Karpas-422 (cell line): ENCODE measurements at regions not wholly inside any gene's neighbourhood (a gene's known extent, or its start where the extent isn't known, plus 50 kb on each side); places are given as distances from the start of the nearest gene placed in this dataset.

Source experiments
- DNase-seq: peaks from one replicate; pipeline ENCODE4 v3.0.0-alpha.2; 2015
- H2AFZ ChIP-seq: fragments of 200-600 bp; sonication (generic); 2 replicates; pipeline ENCODE4 v1.6.1; 2014; ENCODE audit warnings: antibody characterized with exemption, low read length, mixed read lengths
- H3K27ac ChIP-seq: fragments of 200-600 bp; sonication (generic); 2 replicates; pipeline ENCODE4 v1.5.1; 2014; ENCODE audit warnings: mild to moderate bottlenecking, low read length, moderate library complexity
- H3K27me3 ChIP-seq: fragments of 200-600 bp; sonication (generic); 2 replicates; pipeline ENCODE4 v1.6.1; 2014; ENCODE audit warnings: low read length, mixed read lengths
- H3K36me3 ChIP-seq: fragments of 200-600 bp; sonication (generic); 2 replicates; pipeline ENCODE4 v1.6.1; 2014; ENCODE audit warnings: low read length, mixed read lengths; ENCODE audit not compliant: insufficient read depth
- H3K4me1 ChIP-seq: fragments of 200-600 bp; sonication (generic); 2 replicates; pipeline ENCODE4 v1.6.1; 2014; ENCODE audit warnings: mild to moderate bottlenecking, low read length, mixed read lengths
- H3K4me2 ChIP-seq: fragments of 200-600 bp; sonication (generic); 2 replicates; pipeline ENCODE4 v1.6.1; 2014; ENCODE audit warnings: low read length, low read depth, mild to moderate bottlenecking; ENCODE audit not compliant: poor library complexity, severe bottlenecking
- H3K4me3 ChIP-seq: fragments of 200-600 bp; sonication (generic); 2 replicates; pipeline ENCODE4 v1.5.1; 2014; ENCODE audit warnings: mild to moderate bottlenecking, antibody characterized with exemption, low read length, mixed read lengths
- H3K79me2 ChIP-seq: fragments of 200-600 bp; sonication (generic); 2 replicates; pipeline ENCODE4 v1.6.1; 2014; ENCODE audit warnings: mild to moderate bottlenecking, low read length, mixed read lengths
- H3K9ac ChIP-seq: fragments of 200-600 bp; sonication (generic); 2 replicates; pipeline ENCODE4 v1.6.0; 2014; ENCODE audit warnings: low read length
- H3K9me2 ChIP-seq: fragments of 200-600 bp; sonication (generic), shearing (Covaris generic); replicated peaks from 2 replicates; pipeline ENCODE4 v1.6.0; 2014; ENCODE audit warnings: mild to moderate bottlenecking, low read length, moderate library complexity; ENCODE audit not compliant: insufficient read depth
- H3K9me3 ChIP-seq: fragments of 300-700, 200-600 bp; sonication (generic); 2 replicates; pipeline ENCODE4 v1.6.1; 2014; ENCODE audit warnings: low read length, mixed read lengths
- H4K20me1 ChIP-seq: fragments of 200-600 bp; sonication (generic); 2 replicates; pipeline ENCODE4 v1.6.1; 2014; ENCODE audit warnings: mild to moderate bottlenecking, antibody characterized with exemption, low read length, low read depth; ENCODE audit not compliant: insufficient read depth

DNA sequence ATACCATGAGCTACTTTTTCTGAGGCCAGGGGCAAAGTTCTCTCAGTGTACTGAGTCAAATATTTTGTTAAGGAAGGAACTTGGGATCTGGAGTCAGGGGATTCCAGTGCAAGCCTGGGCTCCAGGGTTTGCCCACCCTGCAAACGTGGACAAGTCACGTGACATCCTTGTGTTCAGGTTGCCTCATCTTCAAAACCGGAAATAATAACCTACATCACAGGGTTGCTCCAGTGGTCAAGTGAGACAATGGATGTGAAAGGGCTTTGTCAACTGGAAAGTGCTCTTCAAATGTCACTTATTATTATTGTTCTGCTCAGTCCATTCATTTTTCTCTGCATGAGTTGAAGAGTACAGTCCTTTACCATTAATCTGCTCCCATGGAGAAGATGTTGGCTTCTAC, 414.9 kb downstream of the COG6 start:
- DNase-seq: no peak
- H3K79me2 ChIP-seq: no peaks in the 10 kb centered on the region
- peak overlapping the region; percentile 32 for H2AFZ ChIP-seq

GRCh38 chr13:40072663-40073120, 417.2 kb downstream of the COG6 start:
- no peaks in the 10 kb centered on the region for H3K9me3 ChIP-seq
- no peaks in the 10 kb centered on the region for H3K36me3 ChIP-seq
- peaks cover 18% of the 10 kb centered on the region for H3K4me1 ChIP-seq
- H2AFZ ChIP-seq: no peak overlapping the region
- H3K79me2 ChIP-seq: no peaks in the 10 kb centered on the region
- no peaks in the 10 kb centered on the region for H3K27me3 ChIP-seq
- H3K9me2 ChIP-seq: no peaks in the 10 kb centered on the region
- H4K20me1 ChIP-seq: no peaks in the 10 kb centered on the region
- DNase-seq: no peak
- H3K27ac ChIP-seq: no peak overlapping the region
- H3K4me2 ChIP-seq: no peak overlapping the region
- H3K9ac ChIP-seq: no peak overlapping the region
- no peak overlapping the region for H3K4me3 ChIP-seq

More for the DNA sequence above, 414.9 kb downstream of the COG6 start:
- Histone ChIP-seq H3K4me2 (peak overlapping the region; percentile 42), H3K27ac (peak overlapping the region; percentile 59; the same call in 1 of the 2 replicates), H3K36me3 (no peaks in the 10 kb centered on the region), H3K4me3 (no peak overlapping the region), H3K4me1 (peaks cover 18% of the 10 kb centered on the region), H4K20me1 (no peaks in the 10 kb centered on the region), H3K27me3 (no peaks in the 10 kb centered on the region), H3K9me3 (no peaks in the 10 kb centered on the region), H3K9me2 (no peaks in the 10 kb centered on the region), H3K9ac (peak overlapping the region; percentile 14; the same call in 1 of the 2 replicates)

- DNase-seq: no peak
- H3K4me2 ChIP-seq: no peak overlapping the region
These were observed 418.9 kb downstream of the COG6 start for GRCh38 chr13:40074338-40074737.

GRCh38 chr13:40075281-40075680, 419.8 kb downstream of the COG6 start:
- no peaks in the 10 kb centered on the region for H3K9me3 ChIP-seq
- no peak overlapping the region for H3K27ac ChIP-seq
- H3K36me3 ChIP-seq: no peaks in the 10 kb centered on the region
- no peak overlapping the region for H3K4me2 ChIP-seq
- no peaks in the 10 kb centered on the region for H3K9me2 ChIP-seq
- H3K9ac ChIP-seq: no peak overlapping the region
- no peaks in the 10 kb centered on the region for H4K20me1 ChIP-seq
- H3K4me1 ChIP-seq: peaks cover 4% of the 10 kb centered on the region
- H2AFZ ChIP-seq: no peak overlapping the region
- no peak overlapping the region for H3K4me3 ChIP-seq
- DNase-seq: no peak
- no peaks in the 10 kb centered on the region for H3K27me3 ChIP-seq
- no peaks in the 10 kb centered on the region for H3K79me2 ChIP-seq

More at GRCh38 chr13:40074338-40074737, 418.9 kb downstream of the COG6 start:
- Histone ChIP-seq H3K27me3 (no peaks in the 10 kb centered on the region), H3K79me2 (no peaks in the 10 kb centered on the region), H3K27ac (no peak overlapping the region), H3K4me1 (peaks cover 14% of the 10 kb centered on the region), H3K4me3 (no peak overlapping the region), H3K9me3 (no peaks in the 10 kb centered on the region), H3K9ac (no peak overlapping the region), H3K9me2 (no peaks in the 10 kb centered on the region), H3K36me3 (no peaks in the 10 kb centered on the region), H4K20me1 (no peaks in the 10 kb centered on the region), H2AFZ (no peak overlapping the region)

DNA sequence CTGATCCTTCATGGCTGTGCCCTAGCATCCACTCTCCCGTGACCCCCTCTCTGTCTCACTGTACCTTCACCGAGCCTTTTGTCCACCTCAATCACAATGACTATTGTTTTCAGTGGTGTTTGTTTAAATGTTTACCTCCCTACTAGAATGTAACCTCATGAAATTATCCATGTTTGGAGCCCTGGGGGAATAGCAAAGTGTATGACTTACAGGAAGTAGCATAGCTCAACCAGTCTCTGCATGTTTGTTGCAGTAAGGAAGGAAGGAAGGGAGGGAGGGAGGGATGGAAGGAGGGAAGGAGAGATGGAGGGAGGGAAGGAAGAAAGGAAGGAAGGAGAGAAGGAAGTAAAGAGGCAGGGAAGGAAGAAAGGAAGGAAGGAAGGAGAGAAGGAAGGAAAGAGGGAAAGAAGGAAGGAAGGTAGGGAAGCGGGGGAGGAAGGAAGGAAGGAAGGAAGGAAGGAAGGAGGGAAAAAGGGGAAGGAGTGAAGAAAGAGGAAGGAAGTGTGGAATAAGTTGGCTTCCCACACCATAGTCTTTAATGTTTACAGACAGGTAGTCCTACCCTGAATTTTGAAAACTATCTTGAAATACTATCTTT, 421.4 kb downstream of the COG6 start:
- Histone ChIP-seq H3K27ac (no peak overlapping the region), H3K4me2 (no peak overlapping the region), H3K79me2 (no peaks in the 10 kb centered on the region), H3K27me3 (no peaks in the 10 kb centered on the region), H3K9me2 (no peaks in the 10 kb centered on the region), H2AFZ (no peak overlapping the region), H3K9ac (no peak overlapping the region), H4K20me1 (no peaks in the 10 kb centered on the region), H3K9me3 (no peaks in the 10 kb centered on the region), H3K4me3 (no peak overlapping the region), H3K4me1 (no peaks in the 10 kb centered on the region), H3K36me3 (no peaks in the 10 kb centered on the region)
- no peak for DNase-seq

DNA sequence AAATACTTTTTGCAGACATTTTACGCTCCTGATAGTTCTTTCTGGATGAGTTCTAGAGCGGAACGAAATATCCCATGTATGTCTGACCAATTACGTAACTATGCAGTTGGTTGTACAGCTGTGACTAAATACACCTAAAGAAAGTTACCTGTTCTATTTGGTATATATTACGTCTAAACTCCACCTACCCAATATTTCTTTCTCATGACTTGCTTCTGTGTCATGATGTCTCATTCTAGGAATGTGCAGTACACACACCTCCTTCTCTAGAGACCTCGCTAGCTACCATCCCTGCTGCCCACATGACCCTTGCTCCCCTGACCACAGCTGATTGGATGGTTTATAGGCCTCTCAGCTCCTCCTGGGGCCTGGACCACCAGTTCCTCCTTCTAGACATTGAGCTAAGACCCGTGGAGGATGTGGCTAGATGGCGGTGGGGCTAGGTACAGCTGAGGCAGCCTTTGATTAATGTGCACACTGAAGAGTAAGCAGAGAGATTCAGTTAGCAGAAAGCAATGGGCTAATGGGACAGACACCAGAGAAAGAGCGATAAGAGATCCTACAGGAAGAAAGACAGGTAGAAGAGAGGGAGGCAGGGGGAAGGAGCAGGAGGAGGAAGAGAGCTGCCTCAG, 422.1 kb downstream of the COG6 start:
- Histone ChIP-seq H3K4me1 (no peaks in the 10 kb centered on the region), H3K9ac (no peak overlapping the region), H3K4me3 (no peak overlapping the region), H2AFZ (no peak overlapping the region), H3K36me3 (no peaks in the 10 kb centered on the region), H4K20me1 (no peaks in the 10 kb centered on the region), H3K79me2 (no peaks in the 10 kb centered on the region), H3K9me3 (no peaks in the 10 kb centered on the region), H3K4me2 (no peak overlapping the region), H3K9me2 (no peaks in the 10 kb centered on the region), H3K27ac (no peak overlapping the region), H3K27me3 (no peaks in the 10 kb centered on the region)
- DNase-seq: no peak

DNA sequence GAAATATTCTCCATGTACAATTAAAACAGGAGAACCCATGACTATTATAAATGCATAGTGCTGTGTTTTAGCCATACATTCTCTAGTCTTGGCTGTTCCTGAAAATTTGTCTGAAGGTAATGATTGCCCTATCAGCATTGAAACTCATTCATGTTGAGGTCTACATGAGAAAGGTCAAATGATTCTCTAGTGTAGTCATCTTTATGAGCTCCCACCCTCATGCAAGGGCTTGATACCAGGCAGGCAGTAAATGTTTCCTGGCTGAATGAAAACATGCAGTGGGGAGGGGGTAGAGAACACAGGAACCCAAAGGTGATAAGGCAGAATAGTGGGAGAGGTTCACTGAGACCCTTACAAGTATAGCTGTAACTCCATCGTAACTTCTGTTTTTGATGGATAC, 424.3 kb downstream of the COG6 start:
- Histone ChIP-seq H3K36me3 (no peaks in the 10 kb centered on the region), H3K9me3 (no peaks in the 10 kb centered on the region), H3K4me1 (no peaks in the 10 kb centered on the region), H3K9ac (no peak overlapping the region), H3K79me2 (no peaks in the 10 kb centered on the region), H3K27ac (no peak overlapping the region), H4K20me1 (no peaks in the 10 kb centered on the region), H3K27me3 (no peaks in the 10 kb centered on the region), H2AFZ (no peak overlapping the region), H3K9me2 (no peaks in the 10 kb centered on the region), H3K4me2 (no peak overlapping the region), H3K4me3 (no peak overlapping the region)
- DNase-seq: no peak

GRCh38 chr13:40080676-40081075, 425.2 kb downstream of the COG6 start:
- Histone ChIP-seq H3K36me3 (no peaks in the 10 kb centered on the region), H3K27me3 (no peaks in the 10 kb centered on the region), H3K4me1 (peaks cover under 1% of the 10 kb centered on the region), H3K9me3 (no peaks in the 10 kb centered on the region), H3K79me2 (no peaks in the 10 kb centered on the region), H3K9ac (no peak overlapping the region), H2AFZ (no peak overlapping the region), H3K9me2 (no peaks in the 10 kb centered on the region), H3K27ac (no peak overlapping the region), H4K20me1 (no peaks in the 10 kb centered on the region), H3K4me3 (no peak overlapping the region), H3K4me2 (no peak overlapping the region)
- DNase-seq: no peak
